Adrenal gland (tissue), 5 donors: ENCODE measurements at regions not wholly inside any gene's neighbourhood (a gene's known extent, or its start where the extent isn't known, plus 50 kb on each side); places are given as distances from the start of the nearest gene placed in this dataset.

Experiments
- CTCF ChIP-seq, 6 experiments: fragments of 450-650 bp in 4 of 6; fragments of 200-600 bp in 2 of 6; sonication (generic) in 1 of 6; IDR thresholded peaks; 1 replicate in 5 of 6; 2 replicates in 1 of 6; pipeline versions ENCODE4 v1.5.1 to v1.8.0; 2016 to 2021; ENCODE audit warnings: antibody characterized with exemption in 6 of 6, mild to moderate bottlenecking in 2 of 6, moderate library complexity in 1 of 6
- POLR2A ChIP-seq, 2 donors: fragments of 450-650 bp; IDR thresholded peaks; one replicate each; pipeline ENCODE4 v1.6.1; 2017; ENCODE audit warnings: antibody characterized with exemption in 2 of 2, mild to moderate bottlenecking in 2 of 2, moderate library complexity in 1 of 2
- donor health status: DM: no; HTN: no; CAD: no.

- no peak for TF ChIP-seq POLR2A (IDR thresholded peaks at IDR 0.05)
- no peak for TF ChIP-seq CTCF (IDR thresholded peaks at IDR 0.05)
These were observed 80.0 kb downstream of the TRIM29 start for GRCh38 chr11:120057595-120058581.
